GM19452 (cell line): ENCODE measurements at regions not wholly inside any gene's neighbourhood (a gene's known extent, or its start where the extent isn't known, plus 50 kb on each side); places are given as distances from the start of the nearest gene placed in this dataset.

Experiments
- ATAC-seq: cut with Tn5 transposase; IDR thresholded peaks from one replicate; pipeline ENCODE4 v1.9.1; 2021; ENCODE audit not compliant: unreplicated experiment

GRCh38 chr18:40415176-40415791 is 1539.8 kb upstream of the PIK3C3 start:
- ATAC-seq: no peak

GRCh38 chr18:40414155-40414754 is 1540.8 kb upstream of the PIK3C3 start:
- ATAC-seq: no peak

GRCh38 chr18:40413160-40413559 is 1541.9 kb upstream of the PIK3C3 start:
- ATAC-seq: no peak

GRCh38 chr18:40412410-40412809 is 1542.6 kb upstream of the PIK3C3 start:
- no peak for ATAC-seq

- no peak for ATAC-seq
Observed at GRCh38 chr18:40407909-40408308, 1547.1 kb upstream of the PIK3C3 start.

GRCh38 chr18:40404284-40404683 is 1550.8 kb upstream of the PIK3C3 start:
- ATAC-seq: no peak

GRCh38 chr18:40402052-40402451 is 1553.0 kb upstream of the PIK3C3 start:
- no peak for ATAC-seq

GRCh38 chr18:40388121-40388520 is 1566.9 kb upstream of the PIK3C3 start:
- ATAC-seq: no peak

GRCh38 chr18:40387130-40387787 is 1567.8 kb upstream of the PIK3C3 start:
- no peak for ATAC-seq

- ATAC-seq: no peak
Observed at GRCh38 chr18:40382197-40382596, 1572.8 kb upstream of the PIK3C3 start.

GRCh38 chr18:40380686-40381439 is 1574.2 kb upstream of the PIK3C3 start:
- no peak for ATAC-seq

- ATAC-seq: no peak
Observed at GRCh38 chr18:40375837-40376236, 1579.2 kb upstream of the PIK3C3 start.

GRCh38 chr18:40371673-40372072 is 1583.4 kb upstream of the PIK3C3 start:
- ATAC-seq: no peak

GRCh38 chr18:40367576-40367975 is 1587.5 kb upstream of the PIK3C3 start:
- no peak for ATAC-seq

GRCh38 chr18:40366521-40366920 is 1588.5 kb upstream of the PIK3C3 start:
- ATAC-seq: no peak

GRCh38 chr18:40365526-40365925 is 1589.5 kb upstream of the PIK3C3 start:
- ATAC-seq: no peak

GRCh38 chr18:40360558-40360957 is 1594.5 kb upstream of the PIK3C3 start:
- no peak for ATAC-seq

GRCh38 chr18:40357536-40357935 is 1597.5 kb upstream of the PIK3C3 start:
- ATAC-seq: no peak

- no peak for ATAC-seq
Observed at GRCh38 chr18:40356168-40356567, 1598.9 kb upstream of the PIK3C3 start.

- ATAC-seq: no peak
Observed at GRCh38 chr18:40355726-40356125, 1599.3 kb upstream of the PIK3C3 start.

GRCh38 chr18:40348196-40348595 is 1606.8 kb upstream of the PIK3C3 start:
- no peak for ATAC-seq

- no peak for ATAC-seq
Observed at GRCh38 chr18:40347261-40347660, 1607.8 kb upstream of the PIK3C3 start.
